NCI-H82 treated with DMSO at 0.1 percent for 48 hours (cell line): ENCODE measurements at regions not wholly inside any gene's neighbourhood (a gene's known extent, or its start where the extent isn't known, plus 50 kb on each side); places are given as distances from the start of the nearest gene placed in this dataset.

Source experiments
- DNase-seq: peaks from one replicate; lab custom pipeline; 2025; ENCODE audit not compliant: unreplicated experiment; lab: John Stamatoyannopoulos, UW

DNA sequence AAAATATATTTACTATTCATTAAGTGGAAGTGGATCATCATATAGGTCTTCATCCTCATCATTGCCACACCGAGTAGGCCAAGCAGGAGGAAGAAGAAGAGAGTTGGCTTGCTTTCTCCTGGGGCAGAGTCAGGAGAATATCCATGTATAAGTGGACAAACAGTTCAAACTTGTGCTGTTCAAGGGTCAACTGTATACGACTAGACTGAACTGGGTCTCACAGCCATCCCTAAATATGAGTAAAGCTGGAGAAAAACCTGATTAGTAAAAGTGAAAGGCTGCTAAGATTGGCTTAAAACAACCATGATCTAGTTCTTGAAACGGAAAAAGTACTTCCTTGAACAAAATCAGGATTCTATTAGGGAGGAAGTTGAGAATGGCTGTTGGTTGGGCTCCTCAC, 276.7 kb upstream of the ADRA1B start:
- no peak for DNase-seq

DNA sequence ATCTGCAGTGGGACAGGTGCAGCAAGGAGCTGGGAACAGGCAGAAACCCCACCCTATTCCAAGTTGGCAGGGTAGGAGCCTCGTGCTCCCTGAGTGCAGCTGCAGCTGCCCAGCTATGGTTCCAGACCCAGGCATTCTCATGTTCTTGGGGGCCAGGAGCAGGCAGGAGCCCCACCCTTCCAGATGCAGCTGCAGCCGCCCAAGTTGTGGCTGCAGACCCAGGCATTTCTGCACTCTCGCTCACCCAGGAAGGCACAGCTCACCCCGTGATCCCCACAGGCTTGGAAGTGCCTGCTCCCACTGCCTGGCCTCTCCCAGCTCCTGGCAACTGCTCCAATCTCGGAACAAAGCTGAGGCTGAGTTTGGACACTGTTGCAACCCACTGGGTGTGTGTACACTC, 275.8 kb upstream of the ADRA1B start:
- DNase-seq: no peak

DNA sequence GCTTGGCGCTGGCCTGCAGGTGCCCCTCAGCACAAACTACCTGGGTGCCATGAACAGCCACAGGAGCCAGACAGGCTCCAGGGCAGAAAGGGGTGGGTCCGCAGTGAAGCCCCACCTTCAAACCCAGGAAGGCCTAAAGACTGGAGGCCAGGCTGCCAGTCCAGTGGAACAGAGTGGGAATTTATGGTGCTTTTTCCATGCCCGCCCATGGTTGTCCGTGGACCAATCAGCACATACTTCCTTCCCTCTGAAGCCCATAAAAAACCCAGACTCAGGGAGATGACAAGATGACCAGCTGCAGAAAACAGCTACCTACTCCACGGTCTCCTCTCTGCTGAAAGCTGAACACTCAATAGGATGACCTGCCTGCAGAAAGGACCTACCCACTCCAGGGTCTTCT, 275.4 kb upstream of the ADRA1B start:
- DNase-seq: no peak

DNA sequence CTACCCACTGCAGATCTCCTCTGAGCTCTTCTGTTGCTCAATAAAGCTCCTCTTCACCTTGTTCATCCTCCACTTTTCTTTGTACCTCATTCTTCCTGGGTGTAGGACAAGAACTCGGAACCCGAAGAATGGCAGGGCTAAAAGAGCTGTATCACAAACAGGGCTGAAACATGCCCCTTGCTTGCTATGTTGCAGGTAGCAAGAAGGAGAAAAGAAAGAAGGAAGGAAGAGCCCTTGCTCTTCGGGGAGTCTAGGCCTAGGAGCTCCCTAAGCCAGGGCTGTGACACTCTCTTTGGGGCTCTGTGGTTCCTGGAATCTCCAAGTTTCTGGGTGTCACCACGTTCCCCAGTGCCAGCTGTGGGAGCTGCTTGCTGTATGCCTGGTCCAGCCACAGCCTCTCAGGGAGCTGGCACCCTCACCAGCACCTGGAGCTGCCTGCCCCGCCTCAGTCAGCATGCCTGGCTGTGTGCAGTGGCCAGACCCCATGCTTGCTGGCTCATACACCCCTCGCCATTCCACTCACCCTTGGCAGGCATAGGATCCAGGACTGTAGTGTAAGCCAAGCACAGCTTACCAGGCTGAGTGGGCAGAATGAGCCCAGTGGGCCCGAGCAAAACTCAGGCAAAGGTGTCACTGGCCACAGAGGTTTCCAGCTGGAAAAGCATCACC, 274.8 kb upstream of the ADRA1B start:
- no peak for DNase-seq

DNA sequence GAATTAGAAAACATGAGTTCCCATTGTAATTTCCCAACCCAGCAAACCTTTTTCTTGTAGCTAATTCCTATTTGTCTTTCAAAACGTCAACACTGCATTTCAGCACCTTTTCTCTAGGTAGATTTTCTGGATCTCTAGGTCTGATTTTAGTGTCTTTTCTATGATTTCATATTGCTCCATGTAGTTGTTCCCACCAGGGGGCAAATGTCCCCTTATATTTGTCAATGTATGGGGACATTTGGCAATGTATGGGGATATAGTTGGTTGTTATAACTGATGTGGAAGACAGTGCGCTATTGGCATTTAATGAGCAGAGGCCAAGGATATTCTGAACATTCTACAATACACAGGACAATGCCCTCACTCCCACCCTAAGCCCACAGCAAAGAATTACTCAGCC, 273.9 kb upstream of the ADRA1B start:
- DNase-seq: no peak

DNA sequence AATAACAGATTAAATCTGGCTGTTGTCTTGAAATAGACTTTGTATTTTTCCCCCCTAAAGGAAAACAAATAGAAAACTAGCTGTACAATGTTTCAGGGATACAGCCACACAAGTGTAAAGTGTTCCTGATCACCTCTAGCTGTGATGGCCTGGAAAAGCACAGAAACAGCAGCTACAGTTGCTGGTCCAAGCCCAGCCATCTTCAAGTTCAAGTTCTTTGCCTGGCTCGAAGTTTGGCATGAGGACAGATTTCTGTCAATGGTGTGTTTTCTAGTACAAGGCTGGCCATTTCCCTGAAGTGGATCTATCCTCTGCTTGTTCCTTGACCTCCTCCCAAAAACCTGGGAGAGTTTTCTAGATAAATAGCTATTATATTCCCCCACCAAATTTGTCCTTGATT, 272.2 kb upstream of the ADRA1B start:
- no peak for DNase-seq

DNA sequence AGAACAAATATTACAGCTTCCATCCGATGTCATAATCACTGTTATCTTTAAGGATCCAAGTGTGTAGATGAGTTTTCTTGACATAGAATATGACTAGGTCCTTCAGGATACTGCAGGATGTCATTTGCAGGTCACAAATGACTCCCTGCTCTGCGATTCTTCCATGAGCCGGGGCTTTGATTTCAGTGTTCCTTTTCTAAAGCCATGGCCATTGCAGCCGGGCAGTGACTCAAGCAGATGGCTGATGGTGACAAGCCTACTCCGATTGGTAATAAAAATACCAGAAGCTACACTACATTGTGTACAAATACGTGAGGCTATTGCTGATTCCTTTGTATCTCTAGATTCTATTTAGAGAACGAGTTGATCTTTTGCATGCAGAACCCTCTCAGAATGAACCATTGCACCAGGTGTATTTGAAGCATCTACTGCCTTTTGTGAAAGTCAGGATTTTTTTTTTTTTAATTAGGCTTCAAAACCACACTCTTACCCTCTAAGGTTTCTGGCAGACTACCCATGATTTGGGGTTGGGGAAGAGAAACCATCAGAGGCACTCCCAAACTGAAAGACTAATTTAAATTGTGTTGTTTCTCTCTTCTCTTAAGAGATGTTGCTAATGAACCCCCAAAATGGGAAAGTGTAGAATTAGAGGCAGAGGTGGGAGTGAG, 271.0 kb upstream of the ADRA1B start:
- no peak for DNase-seq

DNA sequence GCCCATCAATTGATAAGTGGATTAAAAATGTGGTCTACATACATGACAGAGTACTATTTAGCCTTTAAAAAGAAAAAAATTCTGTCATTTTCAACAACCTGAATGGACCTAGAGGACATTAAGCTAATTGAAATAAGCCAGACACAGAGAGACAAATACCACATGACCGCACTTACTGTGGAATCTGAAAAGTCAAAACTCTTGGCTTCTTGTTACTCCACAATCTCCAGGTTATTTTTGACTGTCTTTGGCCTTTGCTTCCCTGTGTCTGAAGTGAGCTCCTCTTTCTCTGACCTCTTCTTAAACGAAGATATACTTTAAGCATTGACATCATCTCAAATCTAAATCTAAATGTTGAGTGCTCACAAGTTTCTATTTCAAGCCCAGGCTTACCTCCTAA, 265.5 kb upstream of the ADRA1B start:
- DNase-seq: no peak

DNA sequence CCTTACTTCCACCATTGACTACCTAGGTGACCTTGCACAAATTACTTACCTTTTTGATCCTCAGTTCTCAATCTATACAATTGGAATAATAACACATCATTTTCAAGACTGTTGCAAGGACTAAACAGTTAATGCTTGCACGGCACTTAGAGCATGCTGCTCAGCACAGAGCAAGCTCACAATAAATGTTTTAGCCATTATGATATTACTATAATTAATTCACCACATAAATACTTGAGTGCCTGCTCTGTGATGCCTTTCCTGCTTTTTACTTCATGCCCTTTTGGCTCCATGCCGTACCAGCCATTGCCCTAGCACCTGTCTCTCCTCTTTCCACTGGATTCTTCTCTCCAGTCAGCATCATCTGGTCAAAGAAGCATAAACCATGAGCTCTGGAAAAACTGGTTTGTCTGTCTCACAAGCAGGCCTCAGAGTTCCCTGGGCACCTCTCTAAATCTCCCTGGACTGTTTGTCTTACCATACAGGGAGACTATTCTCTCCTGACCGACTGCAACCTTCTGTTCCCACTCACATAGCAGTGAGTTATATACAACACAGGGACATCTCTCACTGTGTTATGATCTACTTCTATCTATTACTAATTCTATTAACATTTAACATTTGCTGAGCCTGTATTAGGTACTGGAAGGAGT, 260.4 kb upstream of the ADRA1B start:
- DNase-seq: no peak

DNA sequence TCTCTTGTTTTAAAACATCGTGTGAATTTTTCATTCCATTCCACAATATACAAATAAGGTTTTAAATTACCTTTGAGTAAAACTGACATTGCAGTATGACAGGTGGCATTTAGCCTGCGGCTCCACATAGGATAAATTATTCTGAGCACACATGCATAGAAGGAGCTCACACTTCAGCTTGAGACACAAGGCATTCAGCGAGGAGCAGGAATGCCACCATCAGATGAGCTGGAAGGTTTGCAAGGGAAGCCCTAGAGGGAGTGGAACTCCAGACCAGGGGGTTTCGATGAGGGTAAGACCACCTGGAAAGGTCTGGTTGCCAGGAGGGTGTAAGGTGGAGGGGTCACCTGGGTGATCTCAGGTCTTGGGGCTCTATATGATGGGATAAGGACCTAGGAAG, 259.0 kb upstream of the ADRA1B start:
- DNase-seq: no peak

DNA sequence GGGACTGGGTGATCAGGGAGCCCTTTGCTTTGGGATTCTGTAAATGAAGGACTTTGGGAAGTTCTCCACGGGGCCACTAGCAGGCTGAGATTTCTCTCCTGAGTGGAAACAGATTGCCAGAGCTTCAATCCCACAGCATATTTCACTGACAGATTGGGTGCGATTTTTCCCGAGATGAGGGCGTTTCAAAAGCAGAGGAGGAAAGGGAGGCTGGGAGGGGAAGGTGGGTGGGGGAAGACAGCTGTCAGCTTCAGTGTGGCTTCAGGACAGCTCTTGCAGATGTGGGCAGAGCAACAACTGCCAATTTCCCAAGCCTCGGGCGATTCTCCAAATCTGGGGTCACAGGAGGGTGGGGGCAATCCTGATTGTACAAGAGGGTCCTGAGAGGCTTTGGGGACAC, 258.5 kb upstream of the ADRA1B start:
- no peak for DNase-seq

DNA sequence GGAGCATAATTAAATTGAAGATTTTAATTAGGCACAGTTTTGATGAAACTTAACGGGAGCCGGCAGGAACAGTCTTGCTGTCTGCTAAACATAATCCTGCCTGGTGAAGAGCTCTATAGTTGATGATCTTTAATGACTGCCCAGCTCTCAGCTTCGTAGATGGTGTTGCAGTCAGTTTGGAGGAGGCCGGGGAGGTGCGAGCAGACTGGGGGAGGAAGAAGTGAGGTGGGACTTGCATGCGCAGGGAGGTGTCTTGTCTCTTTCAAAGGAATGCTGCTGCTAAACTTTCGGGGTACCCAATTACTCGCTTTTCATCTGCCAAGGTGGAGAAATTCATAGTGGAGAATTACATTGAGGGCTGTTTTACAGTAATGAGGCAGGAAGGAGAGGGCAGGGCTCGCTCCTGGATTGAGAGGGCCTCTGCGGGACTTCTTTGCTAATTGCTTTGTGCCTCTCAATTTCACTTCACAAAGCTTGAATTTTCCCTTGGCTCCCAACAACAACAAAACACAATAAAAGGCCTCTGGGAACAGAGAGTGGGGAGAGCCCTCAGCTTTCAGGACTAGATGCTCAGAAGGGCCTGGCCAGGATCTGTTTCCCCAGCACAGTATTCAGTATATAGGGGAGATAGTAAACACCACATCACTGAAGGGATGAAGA, 257.9 kb upstream of the ADRA1B start:
- no peak for DNase-seq

DNA sequence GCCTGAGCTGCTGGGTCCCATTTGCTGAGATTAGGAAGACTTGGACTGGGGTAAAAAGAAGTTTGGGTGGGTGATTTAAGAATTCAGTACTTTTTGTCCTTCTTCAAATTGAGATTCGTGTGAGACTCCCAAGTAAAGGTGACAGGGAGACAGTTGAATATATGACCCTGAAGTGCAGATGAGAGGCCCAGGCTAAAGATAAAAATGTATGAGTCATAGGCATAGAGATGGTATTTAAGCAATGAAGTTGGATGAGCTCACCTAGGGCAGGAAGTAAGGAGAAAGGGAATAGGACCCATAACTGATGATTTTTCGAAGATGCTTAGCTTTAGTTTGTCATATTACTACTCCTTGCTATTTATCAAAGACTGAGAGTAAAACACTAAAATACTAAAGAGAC, 255.9 kb upstream of the ADRA1B start:
- no peak for DNase-seq

DNA sequence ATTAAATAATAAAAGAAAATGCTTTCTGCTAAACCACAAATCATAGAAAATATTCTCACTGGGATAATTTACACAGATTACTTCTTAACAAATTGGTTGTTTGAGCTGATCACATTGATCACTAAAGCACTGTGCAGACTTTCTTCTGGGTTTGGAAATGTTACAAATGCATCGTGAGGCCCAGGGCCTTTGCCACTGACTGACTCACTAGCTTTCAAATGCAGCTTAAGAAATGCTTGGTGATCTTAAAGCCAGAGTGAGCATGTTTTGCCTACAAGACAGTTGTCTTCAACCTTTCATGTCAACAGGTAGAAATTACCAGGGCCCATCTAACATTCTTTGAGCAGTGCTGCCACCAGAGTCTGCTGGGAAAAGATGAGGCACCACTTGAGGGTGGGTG, 252.3 kb upstream of the ADRA1B start:
- no peak for DNase-seq

DNA sequence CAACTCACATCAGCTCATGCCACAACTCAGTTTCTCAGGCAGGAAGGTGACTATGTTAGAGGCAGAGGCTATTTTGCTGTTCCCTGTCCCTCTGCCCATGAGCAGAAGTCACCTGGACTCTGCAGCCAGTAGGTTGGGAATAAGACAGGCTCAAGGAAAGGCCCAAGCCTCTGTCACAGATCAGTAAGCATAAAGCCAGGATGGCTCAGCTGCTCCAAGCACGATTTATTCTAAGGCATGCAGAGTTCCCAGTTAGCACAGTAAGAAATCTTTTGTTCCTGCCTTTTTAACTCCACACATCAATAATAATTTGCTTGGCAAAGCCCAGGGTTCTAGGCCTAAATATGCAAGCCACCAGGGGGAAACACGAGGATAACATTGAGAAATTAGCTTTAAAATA, 249.0 kb upstream of the ADRA1B start:
- no peak for DNase-seq

DNA sequence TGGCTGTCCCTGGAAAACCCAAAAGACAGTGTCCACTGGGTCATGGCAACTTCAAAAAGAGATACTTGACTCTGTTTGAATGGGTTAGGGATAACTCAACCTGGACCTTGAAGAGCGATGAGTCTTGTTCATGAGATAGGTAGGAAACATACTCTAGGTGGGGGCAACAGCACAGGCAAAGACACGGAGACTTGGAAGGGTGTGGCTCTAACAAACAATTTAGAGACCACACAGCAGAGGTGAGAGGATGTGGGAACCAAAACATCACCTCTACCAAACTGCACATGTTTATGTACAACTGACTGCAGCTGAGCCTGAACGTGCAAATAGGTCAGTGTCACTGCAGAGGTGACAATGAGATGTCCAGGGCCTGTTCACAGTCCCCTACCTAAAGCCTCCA, 247.7 kb upstream of the ADRA1B start:
- DNase-seq: no peak

DNA sequence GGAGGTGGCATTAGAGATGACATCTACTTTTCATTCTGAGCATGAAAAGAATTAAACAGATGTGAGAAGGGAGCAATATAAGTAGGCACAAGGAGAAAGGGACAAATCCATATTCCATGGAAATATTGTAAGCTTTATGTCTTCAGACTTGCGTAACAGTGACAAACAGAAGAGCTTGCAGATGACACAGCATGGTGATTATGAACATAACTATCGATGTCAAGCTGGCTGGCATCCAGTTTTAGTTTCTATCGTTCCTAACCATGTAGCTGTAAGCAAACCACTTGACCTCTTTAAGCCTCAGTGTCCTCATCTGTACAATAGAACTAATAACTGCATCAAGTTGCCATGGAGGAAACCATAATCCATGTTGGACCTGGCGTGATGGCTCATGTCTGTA, 246.7 kb upstream of the ADRA1B start:
- DNase-seq: no peak

DNA sequence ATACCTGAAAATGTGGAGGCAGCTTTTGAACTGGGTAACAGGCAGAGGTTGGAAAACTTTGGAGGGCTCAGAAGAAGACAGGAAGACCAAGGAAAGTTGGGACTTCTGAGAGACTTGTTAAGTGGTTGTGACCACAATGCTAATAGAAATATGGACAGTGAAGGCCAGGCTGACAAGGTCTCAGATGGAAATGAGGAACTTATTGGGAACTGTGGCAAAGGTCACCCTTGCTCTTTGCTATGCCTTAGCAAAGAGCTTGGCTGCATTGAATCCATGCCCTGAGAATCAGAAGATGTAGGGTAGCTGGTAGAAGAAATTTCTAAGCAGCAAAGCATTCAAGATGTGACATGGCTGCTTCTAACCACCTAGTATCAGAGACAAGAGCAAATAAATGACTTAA, 244.4 kb upstream of the ADRA1B start:
- DNase-seq: no peak

DNA sequence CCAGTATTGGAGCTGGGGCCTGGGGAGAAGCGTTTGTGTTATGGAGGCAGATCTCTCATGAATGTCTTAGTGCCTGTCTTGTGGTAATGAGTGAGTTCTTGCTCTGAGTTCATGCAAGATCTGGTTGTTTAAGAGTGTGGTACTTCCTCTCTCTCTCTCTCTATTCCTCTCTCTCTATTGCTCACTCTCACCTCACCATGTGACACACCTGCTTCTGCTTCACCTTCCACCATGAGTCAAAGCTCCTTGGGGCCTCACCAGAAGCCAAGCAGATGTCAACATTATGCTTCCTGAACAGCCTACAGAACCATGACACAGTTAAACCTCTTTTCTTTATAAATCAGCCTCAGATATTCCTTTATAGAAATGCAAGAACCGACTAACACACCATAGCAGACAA, 242.7 kb upstream of the ADRA1B start:
- no peak for DNase-seq

DNA sequence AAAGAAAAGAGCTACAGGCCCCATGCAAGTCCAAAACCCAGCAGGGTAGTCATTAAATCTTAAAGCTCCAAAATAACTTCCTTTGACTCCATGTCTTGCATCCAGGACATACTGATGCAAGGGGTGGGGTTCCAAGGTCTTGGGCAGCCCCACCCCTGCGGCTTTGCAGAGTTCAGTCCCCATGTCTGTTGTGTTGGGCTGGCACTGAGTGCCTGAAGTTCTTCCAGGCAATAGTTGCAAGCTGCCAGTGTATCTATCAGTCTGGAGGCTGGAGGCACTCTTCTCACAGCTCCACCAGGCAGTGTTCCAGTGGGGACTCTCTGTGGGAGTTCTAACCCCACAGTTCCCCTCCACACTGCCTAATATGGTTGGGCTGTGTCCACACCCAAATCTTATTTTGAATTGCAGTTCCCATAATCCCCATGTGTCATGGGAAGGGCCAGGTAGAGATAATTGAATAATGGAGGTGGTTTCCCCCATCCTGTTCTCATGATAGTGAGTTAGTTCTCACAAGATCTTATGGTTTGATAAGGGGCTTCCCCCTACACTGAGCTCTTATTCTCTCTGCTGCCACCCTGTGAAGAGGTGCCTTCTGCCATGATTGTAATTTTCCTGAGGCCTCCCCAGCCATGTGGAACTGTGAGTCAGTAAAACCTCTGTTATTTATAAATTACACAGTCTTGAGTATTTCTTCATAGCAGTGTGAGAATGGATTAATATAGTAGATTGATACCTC, 237.5 kb upstream of the ADRA1B start:
- no peak for DNase-seq

DNA sequence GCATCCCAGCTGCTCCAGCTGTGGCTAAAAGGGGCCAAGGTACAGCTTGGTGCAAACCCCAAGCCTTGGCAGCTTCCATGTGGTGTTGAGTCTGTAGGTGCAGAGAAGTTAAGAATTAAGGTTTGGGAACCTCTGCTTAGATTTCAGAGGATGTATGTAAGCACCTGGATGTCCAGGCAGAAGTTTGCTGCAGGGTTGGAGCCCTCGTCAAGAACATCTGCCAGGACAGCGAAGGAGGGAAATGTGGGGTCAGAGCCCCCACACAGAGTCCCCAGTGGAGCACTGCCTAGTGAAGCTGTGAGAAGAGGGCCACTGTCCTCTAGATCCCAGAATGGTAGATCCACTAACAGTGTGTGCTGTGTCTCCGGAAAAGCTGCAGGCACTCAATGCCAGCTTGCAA, 236.2 kb upstream of the ADRA1B start:
- no peak for DNase-seq
